ENCODE measurements at regions not wholly inside any gene's neighbourhood (a gene's known extent, or its start where the extent isn't known, plus 50 kb on each side); places are given as distances from the start of the nearest gene placed in this dataset.
A peak's percentile ranks its signal among the peaks of the same experiment; 100 is the strongest.
"Not testable (repeated sequence)": the region's sequence is repeated elsewhere in the genome, so short reads cannot be mapped to it uniquely, and the experiment has no call there.

GRCh38 chr1:213539464-213539863, 448.3 kb upstream of the PROX1 start:
- DNase-seq = no peak

GRCh38 chr1:213541641-213542040, 446.1 kb upstream of the PROX1 start:
- no peak for DNase-seq

- DNase-seq = not testable (repeated sequence)
Measured at GRCh38 chr1:213545181-213545580, 442.6 kb upstream of the PROX1 start.

- no peak for DNase-seq
Measured at GRCh38 chr1:213549982-213550381, 437.8 kb upstream of the PROX1 start.

- no peak for DNase-seq
Measured at GRCh38 chr1:213550804-213551203, 437.0 kb upstream of the PROX1 start.

- DNase-seq = no peak
Measured at GRCh38 chr1:213552045-213552444, 435.7 kb upstream of the PROX1 start.

GRCh38 chr1:213560226-213560625, 427.5 kb upstream of the PROX1 start:
- DNase-seq = no peak

- DNase-seq = no peak
Measured at GRCh38 chr1:213561870-213562269, 425.9 kb upstream of the PROX1 start.

- DNase-seq = no peak
Measured at GRCh38 chr1:213564215-213564659, 423.5 kb upstream of the PROX1 start.

- DNase-seq = peak; percentile 83
Measured at GRCh38 chr1:213568929-213569815, 418.6 kb upstream of the PROX1 start.

GRCh38 chr1:213569816-213570150, 418.0 kb upstream of the PROX1 start:
- DNase-seq = no peak

GRCh38 chr1:213570487-213570886, 417.3 kb upstream of the PROX1 start:
- no peak for DNase-seq

- no peak for DNase-seq
Measured at GRCh38 chr1:213571419-213571818, 416.4 kb upstream of the PROX1 start.

GRCh38 chr1:213571843-213572242, 415.9 kb upstream of the PROX1 start:
- no peak for DNase-seq

- DNase-seq = no peak
Measured at GRCh38 chr1:213572912-213573647, 414.7 kb upstream of the PROX1 start.

GRCh38 chr1:213573648-213574009, 414.1 kb upstream of the PROX1 start:
- DNase-seq = no peak

- DNase-seq = no peak
Measured at GRCh38 chr1:213582976-213583567, 404.7 kb upstream of the PROX1 start.

- no peak for DNase-seq
Measured at GRCh38 chr1:213584272-213584671, 403.5 kb upstream of the PROX1 start.

GRCh38 chr1:213585402-213585801, 402.4 kb upstream of the PROX1 start:
- no peak for DNase-seq

GRCh38 chr1:213585959-213586586, 401.7 kb upstream of the PROX1 start:
- no peak for DNase-seq

GRCh38 chr1:213586587-213586972, 401.2 kb upstream of the PROX1 start:
- DNase-seq = no peak

- DNase-seq = no peak
Measured at GRCh38 chr1:213596729-213597128, 391.0 kb upstream of the PROX1 start.

- no peak for DNase-seq
Measured at GRCh38 chr1:213598263-213598662, 389.5 kb upstream of the PROX1 start.
